A673 (cell line): ENCODE measurements at regions not wholly inside any gene's neighbourhood (a gene's known extent, or its start where the extent isn't known, plus 50 kb on each side); places are given as distances from the start of the nearest gene placed in this dataset.

Experiments
- EZH2 ChIP-seq: fragments of 200-600 bp; sonication (generic); IDR thresholded peaks from 2 replicates; pipeline ENCODE4 v1.6.1; 2017; ENCODE audit warnings: borderline replicate concordance, low read depth, mild to moderate bottlenecking, mixed read lengths, antibody characterized with exemption, low read length; ENCODE audit not compliant: poor library complexity, severe bottlenecking
- TF ChIP-seq, protein P1 (sequence below): fragments of 300-800, 200-600 bp; sonication (generic); conservative IDR thresholded peaks from 2 replicates; pipeline ENCODE4 v1.5.1; 2017; ENCODE audit warnings: low read depth, mild to moderate bottlenecking, antibody characterized with exemption, low read length, moderate library complexity, mixed read lengths

DNA sequence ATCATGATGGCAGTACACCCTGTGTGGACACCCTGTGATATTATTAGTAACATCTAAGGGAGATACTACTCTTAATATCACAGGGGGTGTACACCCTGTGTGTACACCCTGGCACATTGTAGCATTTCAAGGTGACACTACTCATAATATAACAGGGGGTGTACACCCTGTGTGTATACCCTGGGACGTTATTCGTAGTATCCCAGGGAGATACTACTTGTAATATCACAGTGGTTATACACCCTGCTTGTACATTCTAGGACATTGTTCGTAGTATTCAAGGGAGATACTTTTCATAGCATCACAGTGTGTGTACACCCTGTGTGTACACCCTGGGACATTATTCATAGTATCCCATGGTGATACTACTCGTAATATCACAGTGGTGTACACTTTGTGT is 67.4 kb upstream of the CNIH3 start:
- TF ChIP-seq, protein P1, sequence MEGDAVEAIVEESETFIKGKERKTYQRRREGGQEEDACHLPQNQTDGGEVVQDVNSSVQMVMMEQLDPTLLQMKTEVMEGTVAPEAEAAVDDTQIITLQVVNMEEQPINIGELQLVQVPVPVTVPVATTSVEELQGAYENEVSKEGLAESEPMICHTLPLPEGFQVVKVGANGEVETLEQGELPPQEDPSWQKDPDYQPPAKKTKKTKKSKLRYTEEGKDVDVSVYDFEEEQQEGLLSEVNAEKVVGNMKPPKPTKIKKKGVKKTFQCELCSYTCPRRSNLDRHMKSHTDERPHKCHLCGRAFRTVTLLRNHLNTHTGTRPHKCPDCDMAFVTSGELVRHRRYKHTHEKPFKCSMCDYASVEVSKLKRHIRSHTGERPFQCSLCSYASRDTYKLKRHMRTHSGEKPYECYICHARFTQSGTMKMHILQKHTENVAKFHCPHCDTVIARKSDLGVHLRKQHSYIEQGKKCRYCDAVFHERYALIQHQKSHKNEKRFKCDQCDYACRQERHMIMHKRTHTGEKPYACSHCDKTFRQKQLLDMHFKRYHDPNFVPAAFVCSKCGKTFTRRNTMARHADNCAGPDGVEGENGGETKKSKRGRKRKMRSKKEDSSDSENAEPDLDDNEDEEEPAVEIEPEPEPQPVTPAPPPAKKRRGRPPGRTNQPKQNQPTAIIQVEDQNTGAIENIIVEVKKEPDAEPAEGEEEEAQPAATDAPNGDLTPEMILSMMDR, result no peak
- TF ChIP-seq EZH2, result no peak
